Cardiac fibroblast (primary cell): ENCODE measurements at regions not wholly inside any gene's neighbourhood (a gene's known extent, or its start where the extent isn't known, plus 50 kb on each side); places are given as distances from the start of the nearest gene placed in this dataset.
A peak's percentile ranks its signal among the peaks of the same experiment; 100 is the strongest.

Experiments used
- DNase-seq, 2 donors: peaks; one replicate each; pipeline versions ENCODE4 v3.0.0 to v3.0.0-alpha.2; 2010; ENCODE audit warnings: low read depth in 2 of 2
- H3K4me3 ChIP-seq, 2 donors: replicated peaks in 1 of 2; 1 replicate in 1 of 2; 2 replicates in 1 of 2; pipeline ENCODE4 v1.5.1; 2011; ENCODE audit warnings: low read depth in 2 of 2, low read length in 2 of 2, mild to moderate bottlenecking in 2 of 2, moderate library complexity in 1 of 2
- CTCF ChIP-seq: IDR thresholded peaks from one replicate; pipeline ENCODE4 v1.5.1; 2011; ENCODE audit warnings: low read depth, mild to moderate bottlenecking, low read length, inconsistent platforms

GRCh38 chr2:204487447-204488229 is 57.6 kb upstream of the PARD3B start:
- H3K4me3 ChIP-seq = no peak overlapping the region
- peak in 1 of 2 donors; percentile 28 for DNase-seq
- TF ChIP-seq CTCF = no peak

- no peak overlapping the region for H3K4me3 ChIP-seq
- peak; percentile 19 to 76 for DNase-seq
- TF ChIP-seq CTCF = no peak
Measured at GRCh38 chr2:204491528-204491927, 53.7 kb upstream of the PARD3B start.

- no peak for DNase-seq
- no peak for TF ChIP-seq CTCF
- no peak overlapping the region for H3K4me3 ChIP-seq
Measured at GRCh38 chr2:204492417-204492816, 52.9 kb upstream of the PARD3B start.

GRCh38 chr2:204494681-204495080 is 50.6 kb upstream of the PARD3B start:
- no peak for TF ChIP-seq CTCF
- no peak overlapping the region for H3K4me3 ChIP-seq
- no peak for DNase-seq

GRCh38 chr2:204495381-204495780 is 49.9 kb upstream of the PARD3B start:
- no peak overlapping the region for H3K4me3 ChIP-seq
- TF ChIP-seq CTCF = no peak
- DNase-seq = no peak
